Lower leg skin (tissue), 3 donors: ENCODE measurements at regions not wholly inside any gene's neighbourhood (a gene's known extent, or its start where the extent isn't known, plus 50 kb on each side); places are given as distances from the start of the nearest gene placed in this dataset.

Source experiments
- POLR2A ChIP-seq, 2 donors: fragments of 450-650 bp; IDR thresholded peaks; one replicate each; pipeline ENCODE4 v1.6.1; 2016 to 2017; ENCODE audit warnings: antibody characterized with exemption in 2 of 2, mild to moderate bottlenecking in 1 of 2, moderate library complexity in 1 of 2
- TF ChIP-seq, protein P1 (sequence below), 3 donors: fragments of 450-650 bp; IDR thresholded peaks; one replicate each; pipeline ENCODE4 v1.5.1; 2016; ENCODE audit warnings: antibody characterized with exemption in 3 of 3, mild to moderate bottlenecking in 3 of 3, moderate library complexity in 2 of 3

DNA sequence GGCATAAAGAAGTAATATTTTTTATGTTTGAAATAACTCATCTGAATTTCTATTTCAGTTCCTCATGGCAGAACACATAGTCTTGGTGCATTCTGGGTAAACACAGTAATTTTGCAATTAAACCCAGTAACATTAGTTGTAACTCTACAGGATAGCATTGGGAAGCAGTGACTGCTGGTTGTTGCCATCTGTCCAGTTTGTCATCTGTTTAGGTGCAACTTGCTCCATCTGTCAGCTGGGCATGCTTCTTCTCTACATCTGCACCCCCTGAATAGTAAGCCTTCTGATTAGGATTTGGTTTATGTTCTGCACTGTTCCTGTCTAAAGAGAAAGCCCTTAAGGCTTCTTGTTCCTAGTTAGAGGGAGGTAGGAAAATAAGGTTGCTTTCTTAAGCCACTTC is 63.5 kb upstream of the CSNK1A1L start:
- TF ChIP-seq, protein P1, sequence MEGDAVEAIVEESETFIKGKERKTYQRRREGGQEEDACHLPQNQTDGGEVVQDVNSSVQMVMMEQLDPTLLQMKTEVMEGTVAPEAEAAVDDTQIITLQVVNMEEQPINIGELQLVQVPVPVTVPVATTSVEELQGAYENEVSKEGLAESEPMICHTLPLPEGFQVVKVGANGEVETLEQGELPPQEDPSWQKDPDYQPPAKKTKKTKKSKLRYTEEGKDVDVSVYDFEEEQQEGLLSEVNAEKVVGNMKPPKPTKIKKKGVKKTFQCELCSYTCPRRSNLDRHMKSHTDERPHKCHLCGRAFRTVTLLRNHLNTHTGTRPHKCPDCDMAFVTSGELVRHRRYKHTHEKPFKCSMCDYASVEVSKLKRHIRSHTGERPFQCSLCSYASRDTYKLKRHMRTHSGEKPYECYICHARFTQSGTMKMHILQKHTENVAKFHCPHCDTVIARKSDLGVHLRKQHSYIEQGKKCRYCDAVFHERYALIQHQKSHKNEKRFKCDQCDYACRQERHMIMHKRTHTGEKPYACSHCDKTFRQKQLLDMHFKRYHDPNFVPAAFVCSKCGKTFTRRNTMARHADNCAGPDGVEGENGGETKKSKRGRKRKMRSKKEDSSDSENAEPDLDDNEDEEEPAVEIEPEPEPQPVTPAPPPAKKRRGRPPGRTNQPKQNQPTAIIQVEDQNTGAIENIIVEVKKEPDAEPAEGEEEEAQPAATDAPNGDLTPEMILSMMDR (IDR thresholded peaks at IDR 0.05) = no peak
- TF ChIP-seq POLR2A (IDR thresholded peaks at IDR 0.05) = no peak
